Lung (tissue), 11 donors: ENCODE measurements at regions not wholly inside any gene's neighbourhood (a gene's known extent, or its start where the extent isn't known, plus 50 kb on each side); places are given as distances from the start of the nearest gene placed in this dataset.

ENCODE experiments used
- ATAC-seq: fragments of 200-7000 bp; cut with Tn5 transposase; one replicate; pipeline ENCODE4 v1.9.1; 2020; ENCODE audit warnings: moderate number of reproducible peaks; ENCODE audit not compliant: insufficient read depth, low FRiP score
- DNase-seq, 3 donors: peaks; one replicate each; pipeline ENCODE4 v3.0.0-alpha.2; 2013 to 2017
- H3K27ac ChIP-seq, 2 donors: one replicate each; pipeline ENCODE4 v1.5.1; 2013; ENCODE audit warnings: mild to moderate bottlenecking in 2 of 2, moderate library complexity in 2 of 2, control low read depth in 1 of 2, inconsistent platforms in 1 of 2, low read depth in 1 of 2, low read length in 1 of 2
- H3K27me3 ChIP-seq, 3 donors: one replicate each; pipeline ENCODE4 v1.5.1; 2013; ENCODE audit warnings: low read length in 2 of 3; ENCODE audit not compliant: control insufficient read depth in 3 of 3, insufficient read depth in 3 of 3
- H3K36me3 ChIP-seq, 4 donors: one replicate each; pipeline ENCODE4 v1.5.1; 2013; ENCODE audit warnings: low read length in 4 of 4, mild to moderate bottlenecking in 1 of 4, moderate library complexity in 1 of 4; ENCODE audit not compliant: control insufficient read depth in 4 of 4, insufficient read depth in 4 of 4
- H3K4me1 ChIP-seq, 5 donors: one replicate each; pipeline ENCODE4 v1.5.1; 2013; ENCODE audit warnings: low read length in 5 of 5, mild to moderate bottlenecking in 2 of 5, moderate library complexity in 1 of 5; ENCODE audit not compliant: control insufficient read depth in 5 of 5, insufficient read depth in 5 of 5
- H3K4me3 ChIP-seq: one replicate; pipeline ENCODE4 v1.5.1; 2013; ENCODE audit warnings: mild to moderate bottlenecking, control low read depth, moderate library complexity
- H3K9ac ChIP-seq, 2 donors: one replicate each; pipeline ENCODE4 v1.5.1; 2013; ENCODE audit warnings: low read length in 2 of 2, control low read depth in 1 of 2; ENCODE audit not compliant: insufficient read depth in 1 of 2
- H3K9me3 ChIP-seq, 4 donors: one replicate each; pipeline ENCODE4 v1.5.1; 2013; ENCODE audit warnings: low read length in 3 of 4, mild to moderate bottlenecking in 1 of 4, moderate library complexity in 1 of 4; ENCODE audit not compliant: control insufficient read depth in 4 of 4, insufficient read depth in 3 of 4
- CTCF ChIP-seq: IDR thresholded peaks from 2 replicates; pipeline ENCODE4 v1.5.1; 2012; ENCODE audit warnings: mild to moderate bottlenecking; ENCODE audit errors: control extremely low read depth, extremely low read depth
- WGBS, 2 donors: extraction: QIAGEN DNeasy Blood & Tissue Kit; methylation state at CpG; one replicate each; pipeline ENCODE4 v1.1.7; 2013; 5-methylcytosine and 5-hydroxymethylcytosine counted together
- donor health status: control.
- donor health status: control.
- donor health status: Bipolar disorder and iron deficiency.
- donor health status: healthy.
- donor health status: DM: yes; HTN: yes; CAD: no.

- no peak for TF ChIP-seq CTCF
- 76 to 80% methylated on average over 17 of the region's 17 CpGs for WGBS, 2 donors
- Histone ChIP-seq H3K4me3 (no peak overlapping the region), H3K36me3 (no peaks in the 10 kb centered on the region), H3K4me1 (peaks cover 0 to 11% (median 4%) of the 10 kb centered on the region in 5 donors), H3K9me3 (no peaks in the 10 kb centered on the region), H3K27me3 (peaks cover 0 to 2% (median 0%) of the 10 kb centered on the region in 3 donors), H3K27ac (no peak overlapping the region), H3K9ac (no peak overlapping the region)
- ATAC-seq (no peak), DNase-seq (peak; percentile 65 to 73 (median 68))
Measured at GRCh38 chr2:15800495-15801329, 139.6 kb upstream of the MYCN start.

- no peak for TF ChIP-seq CTCF
- DNase-seq (no peak), ATAC-seq (no peak)
- Histone ChIP-seq H3K27ac (no peak overlapping the region), H3K9me3 (no peaks in the 10 kb centered on the region), H3K4me1 (peaks cover 0 to 9% (median 4%) of the 10 kb centered on the region in 5 donors), H3K4me3 (no peak overlapping the region), H3K27me3 (peaks cover 0 to under 1% (median 0%) of the 10 kb centered on the region in 3 donors), H3K36me3 (no peaks in the 10 kb centered on the region), H3K9ac (no peak overlapping the region)
- 96 to 97% methylated on average over 14 of the region's 14 CpGs for WGBS, 2 donors
Measured at GRCh38 chr2:15801439-15801838, 138.9 kb upstream of the MYCN start.

- WGBS, 2 donors = 93 to 94% methylated on average over 6 of the region's 6 CpGs
Measured at GRCh38 chr2:15801904-15802303, 138.4 kb upstream of the MYCN start.

More at GRCh38 chr2:15801904-15802303, 138.4 kb upstream of the MYCN start:
- H3K9ac ChIP-seq = no peak overlapping the region
- DNase-seq (no peak), ATAC-seq (no peak)
- no peaks in the 10 kb centered on the region for H3K9me3 ChIP-seq
- no peak overlapping the region for H3K4me3 ChIP-seq
- TF ChIP-seq CTCF = no peak
- peaks cover 0 to 9% (median 4%) of the 10 kb centered on the region in 5 donors for H3K4me1 ChIP-seq
- H3K36me3 ChIP-seq = no peaks in the 10 kb centered on the region
- H3K27ac ChIP-seq = no peak overlapping the region
- H3K27me3 ChIP-seq = no peaks in the 10 kb centered on the region
